ENCODE measurements at regions not wholly inside any gene's neighbourhood (a gene's known extent, or its start where the extent isn't known, plus 50 kb on each side); places are given as distances from the start of the nearest gene placed in this dataset.

DNA sequence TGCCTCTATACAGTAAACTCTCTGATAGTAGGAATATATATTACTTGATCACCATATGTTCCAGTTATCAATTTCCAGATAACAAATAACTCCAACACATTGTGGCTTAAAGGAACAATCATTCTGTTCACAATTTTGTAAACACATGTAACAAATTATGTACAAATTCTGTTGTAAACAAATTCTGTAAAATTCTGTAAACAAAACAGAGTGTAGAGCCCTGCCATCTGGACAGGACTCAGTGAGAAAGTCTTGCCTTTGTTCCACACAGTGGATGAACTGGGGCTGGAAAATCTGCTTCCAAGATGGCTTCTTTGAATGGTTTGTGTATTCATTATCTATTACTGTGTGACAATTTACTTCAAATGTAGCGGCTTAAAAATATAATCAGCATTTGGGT, 69.0 kb upstream of the LRRC7 start:
- TF ChIP-seq EP300 (IDR thresholded peaks at IDR 0.05), result no peak
- TF ChIP-seq, protein P1, sequence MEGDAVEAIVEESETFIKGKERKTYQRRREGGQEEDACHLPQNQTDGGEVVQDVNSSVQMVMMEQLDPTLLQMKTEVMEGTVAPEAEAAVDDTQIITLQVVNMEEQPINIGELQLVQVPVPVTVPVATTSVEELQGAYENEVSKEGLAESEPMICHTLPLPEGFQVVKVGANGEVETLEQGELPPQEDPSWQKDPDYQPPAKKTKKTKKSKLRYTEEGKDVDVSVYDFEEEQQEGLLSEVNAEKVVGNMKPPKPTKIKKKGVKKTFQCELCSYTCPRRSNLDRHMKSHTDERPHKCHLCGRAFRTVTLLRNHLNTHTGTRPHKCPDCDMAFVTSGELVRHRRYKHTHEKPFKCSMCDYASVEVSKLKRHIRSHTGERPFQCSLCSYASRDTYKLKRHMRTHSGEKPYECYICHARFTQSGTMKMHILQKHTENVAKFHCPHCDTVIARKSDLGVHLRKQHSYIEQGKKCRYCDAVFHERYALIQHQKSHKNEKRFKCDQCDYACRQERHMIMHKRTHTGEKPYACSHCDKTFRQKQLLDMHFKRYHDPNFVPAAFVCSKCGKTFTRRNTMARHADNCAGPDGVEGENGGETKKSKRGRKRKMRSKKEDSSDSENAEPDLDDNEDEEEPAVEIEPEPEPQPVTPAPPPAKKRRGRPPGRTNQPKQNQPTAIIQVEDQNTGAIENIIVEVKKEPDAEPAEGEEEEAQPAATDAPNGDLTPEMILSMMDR (IDR thresholded peaks at IDR 0.05), result no peak

Data from gastroesophageal sphincter (tissue), 3 donors.